Suprapubic skin (tissue), 3 donors: ENCODE measurements at regions not wholly inside any gene's neighbourhood (a gene's known extent, or its start where the extent isn't known, plus 50 kb on each side); places are given as distances from the start of the nearest gene placed in this dataset.

Experiments
- EP300 ChIP-seq: sonication (generic); formaldehyde crosslinking; IDR thresholded peaks from one replicate; pipeline ENCODE4 v1.6.1; 2017; ENCODE audit warnings: antibody characterized with exemption
- TF ChIP-seq, protein P1 (sequence below), 2 donors: fragments of 200-600 bp in 1 of 2; fragments of 450-650 bp in 1 of 2; sonication (generic) in 1 of 2; IDR thresholded peaks; one replicate each; pipeline ENCODE4 v1.5.1; 2016 to 2019; ENCODE audit warnings: antibody characterized with exemption in 2 of 2, mild to moderate bottlenecking in 1 of 2, moderate library complexity in 1 of 2

DNA sequence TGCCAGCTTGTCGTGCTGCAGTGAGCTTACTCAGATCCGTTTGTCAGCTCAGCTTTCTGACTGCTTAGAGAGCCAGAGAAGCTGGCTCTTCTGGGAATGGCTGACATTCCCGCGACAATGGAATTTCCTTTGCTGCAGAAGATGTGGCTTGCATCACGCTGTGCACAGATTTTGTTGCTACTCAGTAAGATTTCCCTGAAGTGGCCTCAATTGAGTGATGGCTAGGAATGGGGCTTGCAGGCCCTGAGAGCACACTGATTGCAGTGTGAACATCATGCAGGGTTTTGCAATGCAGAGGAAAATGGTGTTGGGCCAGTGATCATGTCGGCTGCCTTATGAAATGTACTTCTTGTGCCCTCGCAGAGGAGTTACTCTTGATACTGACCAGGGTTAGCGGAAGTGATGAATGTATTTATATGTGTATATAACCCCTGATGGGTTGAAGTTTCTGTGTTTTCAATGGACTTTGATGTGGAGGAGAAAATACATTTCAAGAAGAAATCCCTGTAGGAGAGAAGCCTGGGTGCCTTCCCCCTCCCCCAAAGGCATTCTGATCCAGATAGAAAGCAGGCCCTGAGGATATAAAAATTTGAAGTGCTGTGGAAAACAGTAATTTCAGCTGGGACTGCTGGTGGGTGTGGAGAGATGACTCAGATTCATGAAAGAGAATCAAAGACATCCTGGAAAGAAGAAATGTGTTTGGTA is 102.5 kb upstream of the PDZRN3 start:
- TF ChIP-seq, protein P1, sequence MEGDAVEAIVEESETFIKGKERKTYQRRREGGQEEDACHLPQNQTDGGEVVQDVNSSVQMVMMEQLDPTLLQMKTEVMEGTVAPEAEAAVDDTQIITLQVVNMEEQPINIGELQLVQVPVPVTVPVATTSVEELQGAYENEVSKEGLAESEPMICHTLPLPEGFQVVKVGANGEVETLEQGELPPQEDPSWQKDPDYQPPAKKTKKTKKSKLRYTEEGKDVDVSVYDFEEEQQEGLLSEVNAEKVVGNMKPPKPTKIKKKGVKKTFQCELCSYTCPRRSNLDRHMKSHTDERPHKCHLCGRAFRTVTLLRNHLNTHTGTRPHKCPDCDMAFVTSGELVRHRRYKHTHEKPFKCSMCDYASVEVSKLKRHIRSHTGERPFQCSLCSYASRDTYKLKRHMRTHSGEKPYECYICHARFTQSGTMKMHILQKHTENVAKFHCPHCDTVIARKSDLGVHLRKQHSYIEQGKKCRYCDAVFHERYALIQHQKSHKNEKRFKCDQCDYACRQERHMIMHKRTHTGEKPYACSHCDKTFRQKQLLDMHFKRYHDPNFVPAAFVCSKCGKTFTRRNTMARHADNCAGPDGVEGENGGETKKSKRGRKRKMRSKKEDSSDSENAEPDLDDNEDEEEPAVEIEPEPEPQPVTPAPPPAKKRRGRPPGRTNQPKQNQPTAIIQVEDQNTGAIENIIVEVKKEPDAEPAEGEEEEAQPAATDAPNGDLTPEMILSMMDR (IDR thresholded peaks at IDR 0.05), result no peak
- TF ChIP-seq EP300, result no peak
